ENCODE measurements at regions not wholly inside any gene's neighbourhood (a gene's known extent, or its start where the extent isn't known, plus 50 kb on each side); places are given as distances from the start of the nearest gene placed in this dataset.
"Not testable (repeated sequence)": the region's sequence is repeated elsewhere in the genome, so short reads cannot be mapped to it uniquely, and the experiment has no call there.

- DNase-seq (ENCODE audit: low read depth in 2 of 2) = no peak
Measured at GRCh38 chr4:167831855-167832254, 260.5 kb upstream of the ANXA10 start.

- DNase-seq (ENCODE audit: low read depth in 2 of 2) = no peak
Measured at GRCh38 chr4:167838686-167839085, 253.7 kb upstream of the ANXA10 start.

- no peak for DNase-seq (ENCODE audit: low read depth in 2 of 2)
Measured at GRCh38 chr4:167842487-167842886, 249.8 kb upstream of the ANXA10 start.

GRCh38 chr4:167854881-167855280, 237.5 kb upstream of the ANXA10 start:
- no peak for DNase-seq (ENCODE audit: low read depth in 2 of 2)

- not testable (repeated sequence) for DNase-seq (ENCODE audit: low read depth in 2 of 2)
Measured at GRCh38 chr4:167858127-167858526, 234.2 kb upstream of the ANXA10 start.

GRCh38 chr4:167867191-167867590, 225.1 kb upstream of the ANXA10 start:
- no peak for DNase-seq (ENCODE audit: low read depth in 2 of 2)

- DNase-seq (ENCODE audit: low read depth in 2 of 2) = no peak
Measured at GRCh38 chr4:167868163-167868562, 224.2 kb upstream of the ANXA10 start.

GRCh38 chr4:167873496-167873895, 218.8 kb upstream of the ANXA10 start:
- DNase-seq (ENCODE audit: low read depth in 2 of 2) = no peak

- not testable (repeated sequence) for DNase-seq (ENCODE audit: low read depth in 2 of 2)
Measured at GRCh38 chr4:167876091-167876490, 216.2 kb upstream of the ANXA10 start.

- DNase-seq (ENCODE audit: low read depth in 2 of 2) = not testable (repeated sequence)
Measured at GRCh38 chr4:167877826-167878225, 214.5 kb upstream of the ANXA10 start.

- no peak for DNase-seq (ENCODE audit: low read depth in 2 of 2)
Measured at GRCh38 chr4:167883266-167883665, 209.1 kb upstream of the ANXA10 start.

- no peak for DNase-seq (ENCODE audit: low read depth in 2 of 2)
Measured at GRCh38 chr4:167885071-167885470, 207.3 kb upstream of the ANXA10 start.

- DNase-seq (ENCODE audit: low read depth in 2 of 2) = no peak
Measured at GRCh38 chr4:167885872-167886271, 206.5 kb upstream of the ANXA10 start.

GRCh38 chr4:167887726-167888125, 204.6 kb upstream of the ANXA10 start:
- DNase-seq (ENCODE audit: low read depth in 2 of 2) = no peak

GRCh38 chr4:167890226-167890625, 202.1 kb upstream of the ANXA10 start:
- no peak for DNase-seq (ENCODE audit: low read depth in 2 of 2)

GRCh38 chr4:167893531-167893930, 198.8 kb upstream of the ANXA10 start:
- no peak for DNase-seq (ENCODE audit: low read depth in 2 of 2)

GRCh38 chr4:167896260-167896659, 196.1 kb upstream of the ANXA10 start:
- not testable (repeated sequence) for DNase-seq (ENCODE audit: low read depth in 2 of 2)

GRCh38 chr4:167897116-167897515, 195.2 kb upstream of the ANXA10 start:
- no peak for DNase-seq (ENCODE audit: low read depth in 2 of 2)

GRCh38 chr4:167903291-167903721, 189.0 kb upstream of the ANXA10 start:
- no peak for DNase-seq (ENCODE audit: low read depth in 2 of 2)

GRCh38 chr4:167906851-167907250, 185.5 kb upstream of the ANXA10 start:
- DNase-seq (ENCODE audit: low read depth in 2 of 2) = no peak

- no peak for DNase-seq (ENCODE audit: low read depth in 2 of 2)
Measured at GRCh38 chr4:167908816-167909215, 183.5 kb upstream of the ANXA10 start.

GRCh38 chr4:167912535-167912934, 179.8 kb upstream of the ANXA10 start:
- not testable (repeated sequence) for DNase-seq (ENCODE audit: low read depth in 2 of 2)

GRCh38 chr4:167918077-167918476, 174.3 kb upstream of the ANXA10 start:
- DNase-seq (ENCODE audit: low read depth in 2 of 2) = no peak

- DNase-seq (ENCODE audit: low read depth in 2 of 2) = no peak
Measured at GRCh38 chr4:167930166-167930565, 162.2 kb upstream of the ANXA10 start.

- no peak for DNase-seq (ENCODE audit: low read depth in 2 of 2)
Measured at GRCh38 chr4:167934216-167934615, 158.1 kb upstream of the ANXA10 start.

Measured in stimulated activated CD4-positive, alpha-beta T cell treated with anti-CD3 and anti-CD28 coated beads, Interleukin-1b, Interleukin-23, amount 100 ng/mL, for 4 hours (primary cell).